Psoas muscle (tissue), 7 donors: ENCODE measurements at regions not wholly inside any gene's neighbourhood (a gene's known extent, or its start where the extent isn't known, plus 50 kb on each side); places are given as distances from the start of the nearest gene placed in this dataset.
"Not testable (repeated sequence)": the region's sequence is repeated elsewhere in the genome, so short reads cannot be mapped to it uniquely, and the experiment has no call there.

Experiments
- ATAC-seq, 4 donors: fragments of 200-7000 bp; cut with Tn5 transposase; one replicate each; pipeline ENCODE4 v1.9.1; 2020; ENCODE audit warnings: moderate library complexity in 3 of 4, mild to moderate bottlenecking in 2 of 4
- DNase-seq, 2 donors: peaks; one replicate each; pipeline ENCODE4 v3.0.0-alpha.2; 2020
- H3K27ac ChIP-seq: fragments of 200-600 bp; one replicate; pipeline ENCODE4 v1.8.0; 2022
- H3K27me3 ChIP-seq, 3 donors: fragments of 200-600 bp in 1 of 3; one replicate each; pipeline versions ENCODE4 v1.6.1 to v1.8.0; 2013 to 2022; ENCODE audit warnings: low read length in 2 of 3, mild to moderate bottlenecking in 2 of 3, moderate library complexity in 1 of 3; ENCODE audit not compliant: insufficient read depth in 3 of 3
- H3K36me3 ChIP-seq, 2 donors: fragments of 200-600 bp in 1 of 2; one replicate each; pipeline versions ENCODE4 v1.6.1 to v1.8.0; 2013 to 2022; ENCODE audit warnings: low read depth in 1 of 2, mild to moderate bottlenecking in 1 of 2, moderate library complexity in 1 of 2; ENCODE audit not compliant: insufficient read depth in 1 of 2
- H3K4me1 ChIP-seq: fragments of 200-600 bp; one replicate; pipeline ENCODE4 v1.8.0; 2022
- H3K4me3 ChIP-seq: fragments of 200-600 bp; one replicate; pipeline ENCODE4 v1.8.0; 2022; ENCODE audit warnings: mild to moderate bottlenecking
- H3K9me3 ChIP-seq: fragments of 200-600 bp; one replicate; pipeline ENCODE4 v1.8.0; 2022
- WGBS, 3 donors: extraction: QIAGEN DNeasy Blood & Tissue Kit; methylation state at CpG; one replicate each; pipeline versions ENCODE4 v1.1.6 to v1.1.7; 2013; 5-methylcytosine and 5-hydroxymethylcytosine counted together
- intact Hi-C, 2 donors: fragments of 100-400 bp; cut with DNase I; formaldehyde crosslinking; loops; one replicate each; pipeline versions ENCODE4 v1.11.0 to v1.14.2; 2022
- TF ChIP-seq, protein P1 (sequence below): fragments of 200-600 bp; IDR thresholded peaks from one replicate; pipeline ENCODE4 v1.8.0; 2022; ENCODE audit warnings: antibody characterized with exemption
- donor health status: healthy with polysubstance abuse.
- donor health status: DM: no; HTN: no; CAD: no; lungs with moderate emphysema.
- donor health status: Bipolar disorder and iron deficiency.
- donor health status: healthy.
- donor health status: DM: yes; HTN: yes; CAD: no.
- donor health status: DM: no; HTN: no; CAD: no.
- donor health status: DM: yes; HTN: yes; CAD: no.

DNA sequence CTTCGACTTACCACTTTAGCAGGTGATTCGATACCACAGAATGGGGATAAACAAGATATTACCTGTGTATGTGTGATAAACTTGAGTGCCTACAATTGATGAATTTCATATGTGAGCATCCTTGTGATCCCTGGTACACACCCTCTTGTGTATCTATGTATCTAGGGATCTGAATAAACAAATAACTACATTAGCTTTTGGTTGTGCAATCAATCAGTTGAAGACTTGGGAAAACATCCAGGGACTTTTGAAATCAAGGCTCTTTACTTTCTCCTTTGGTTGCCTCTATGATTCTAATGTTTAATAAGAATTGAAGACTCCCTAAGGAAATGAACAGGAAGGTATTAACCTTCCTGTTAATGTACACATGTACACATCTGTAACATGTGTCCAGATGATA lies 97.3 kb upstream of the DCC start:
- Histone ChIP-seq H3K27ac (no peak overlapping the region), H3K9me3 (no peaks in the 10 kb centered on the region), H3K27me3 (peaks cover 0 to 2% (median 0%) of the 10 kb centered on the region in 3 donors), H3K4me1 (no peaks in the 10 kb centered on the region), H3K36me3 (no peaks in the 10 kb centered on the region), H3K4me3 (no peak overlapping the region)
- TF ChIP-seq, protein P1, sequence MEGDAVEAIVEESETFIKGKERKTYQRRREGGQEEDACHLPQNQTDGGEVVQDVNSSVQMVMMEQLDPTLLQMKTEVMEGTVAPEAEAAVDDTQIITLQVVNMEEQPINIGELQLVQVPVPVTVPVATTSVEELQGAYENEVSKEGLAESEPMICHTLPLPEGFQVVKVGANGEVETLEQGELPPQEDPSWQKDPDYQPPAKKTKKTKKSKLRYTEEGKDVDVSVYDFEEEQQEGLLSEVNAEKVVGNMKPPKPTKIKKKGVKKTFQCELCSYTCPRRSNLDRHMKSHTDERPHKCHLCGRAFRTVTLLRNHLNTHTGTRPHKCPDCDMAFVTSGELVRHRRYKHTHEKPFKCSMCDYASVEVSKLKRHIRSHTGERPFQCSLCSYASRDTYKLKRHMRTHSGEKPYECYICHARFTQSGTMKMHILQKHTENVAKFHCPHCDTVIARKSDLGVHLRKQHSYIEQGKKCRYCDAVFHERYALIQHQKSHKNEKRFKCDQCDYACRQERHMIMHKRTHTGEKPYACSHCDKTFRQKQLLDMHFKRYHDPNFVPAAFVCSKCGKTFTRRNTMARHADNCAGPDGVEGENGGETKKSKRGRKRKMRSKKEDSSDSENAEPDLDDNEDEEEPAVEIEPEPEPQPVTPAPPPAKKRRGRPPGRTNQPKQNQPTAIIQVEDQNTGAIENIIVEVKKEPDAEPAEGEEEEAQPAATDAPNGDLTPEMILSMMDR: no peak
- WGBS, 3 donors: 83 to 89% (median 83%) methylated on average over 2 of the region's 2 CpGs
- ATAC-seq (no peak), DNase-seq (no peak)
- intact Hi-C loops: no loop called here

DNA sequence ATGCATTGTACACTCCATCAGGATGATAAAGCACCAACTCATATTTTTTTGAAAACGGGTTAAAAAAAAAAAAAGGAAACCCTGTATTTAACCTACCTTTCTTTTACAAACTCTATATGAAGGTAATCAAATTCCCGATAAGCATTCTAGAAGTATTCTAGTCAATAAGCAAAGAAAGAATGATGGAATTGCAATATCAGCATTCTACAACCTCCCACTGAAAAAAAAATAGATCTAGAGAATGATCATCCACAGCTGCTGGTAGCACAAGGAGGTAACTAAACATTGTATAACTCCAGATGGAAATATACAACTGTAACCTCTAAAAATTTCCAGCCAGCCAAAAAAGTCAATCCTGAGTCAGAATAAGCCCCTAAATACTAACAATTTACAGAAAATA lies 95.3 kb upstream of the DCC start:
- TF ChIP-seq, protein P1: no peak
- Histone ChIP-seq H3K9me3 (no peaks in the 10 kb centered on the region), H3K4me3 (no peak overlapping the region), H3K27ac (no peak overlapping the region), H3K4me1 (no peaks in the 10 kb centered on the region), H3K36me3 (no peaks in the 10 kb centered on the region), H3K27me3 (peaks cover 0 to 2% (median 0%) of the 10 kb centered on the region in 3 donors)
- no peak for ATAC-seq
- no peak for DNase-seq
- 83 to 88% (median 86%) methylated on average over 2 of the region's 2 CpGs for WGBS, 3 donors
- intact Hi-C loops: no loop called here

DNA sequence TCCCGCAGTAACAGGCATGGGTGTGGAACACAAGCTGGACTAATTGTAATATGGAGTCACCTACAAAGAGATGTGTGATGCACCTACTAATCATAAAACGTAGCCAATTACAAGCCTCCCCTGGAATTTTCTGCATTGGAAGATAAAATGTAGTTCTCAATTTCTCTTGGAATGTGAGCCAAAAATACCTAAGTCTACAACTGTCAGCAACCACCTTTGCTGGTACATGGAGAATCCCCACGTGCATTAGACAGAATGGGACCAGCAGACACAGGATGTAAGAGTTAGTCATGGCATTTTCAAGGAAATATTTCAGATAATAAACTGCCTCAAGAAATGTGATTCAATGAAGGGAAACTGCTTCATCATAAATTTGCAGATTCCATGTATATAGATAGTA lies 85.6 kb upstream of the DCC start:
- intact Hi-C loops: no loop called here
- TF ChIP-seq, protein P1: no peak
- no peaks in the 10 kb centered on the region for H3K4me1 ChIP-seq
- ATAC-seq (no peak), DNase-seq (no peak)
- H3K9me3 ChIP-seq: no peaks in the 10 kb centered on the region
- no peaks in the 10 kb centered on the region for H3K27me3 ChIP-seq
- H3K27ac ChIP-seq: no peak overlapping the region
- WGBS, 3 donors: 76 to 83% (median 79%) methylated on average over 3 of the region's 3 CpGs
- H3K4me3 ChIP-seq: no peak overlapping the region
- no peaks in the 10 kb centered on the region for H3K36me3 ChIP-seq

DNA sequence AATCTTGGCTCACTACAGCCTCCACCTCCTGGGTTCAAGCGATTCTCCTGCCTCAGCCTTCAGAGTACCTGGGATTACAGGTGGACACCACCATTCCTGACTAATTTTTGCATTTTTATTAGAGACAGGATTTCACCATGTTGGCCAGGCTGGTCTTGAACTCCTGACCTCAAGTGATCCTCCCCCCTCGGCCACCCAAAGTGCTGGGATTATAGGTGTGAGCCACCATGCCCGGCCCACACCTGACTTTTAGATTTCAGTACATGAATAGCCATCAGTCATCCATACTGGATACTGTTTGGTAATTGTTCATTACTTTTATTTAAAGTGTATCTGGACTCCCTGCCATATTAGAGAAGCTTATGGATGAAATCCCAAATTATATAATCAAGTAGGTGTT lies 82.6 kb upstream of the DCC start:
- H3K4me1 ChIP-seq, intact Hi-C loops, H3K27me3 ChIP-seq, H3K4me3 ChIP-seq, H3K9me3 ChIP-seq, H3K27ac ChIP-seq, ATAC-seq, DNase-seq, H3K36me3 ChIP-seq: not testable (repeated sequence)
- 73 to 77% (median 73%) methylated on average over 3 of the region's 3 CpGs for WGBS, 3 donors

DNA sequence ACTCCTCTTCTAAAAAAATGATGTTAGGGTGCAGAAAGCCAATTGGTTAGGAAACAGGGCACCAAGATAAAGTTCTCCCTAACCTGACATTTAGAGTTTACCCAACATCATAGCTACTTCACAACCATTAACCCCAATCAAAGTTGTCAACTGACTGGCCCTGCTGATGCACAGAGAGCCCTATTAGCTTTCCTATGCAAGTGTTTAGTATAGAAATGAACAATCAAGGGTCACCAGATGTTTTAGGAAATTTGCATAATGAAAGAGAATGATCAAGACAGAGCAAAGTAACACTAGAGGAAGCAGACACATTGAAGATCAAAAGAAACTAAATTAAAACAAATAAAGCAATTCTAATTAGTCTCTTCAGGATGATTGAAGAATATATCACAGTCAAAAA lies 64.2 kb upstream of the DCC start:
- H3K36me3 ChIP-seq: no peaks in the 10 kb centered on the region
- no peak overlapping the region for H3K27ac ChIP-seq
- H3K4me3 ChIP-seq: no peak overlapping the region
- no peaks in the 10 kb centered on the region for H3K9me3 ChIP-seq
- TF ChIP-seq, protein P1: no peak
- H3K27me3 ChIP-seq: no peaks in the 10 kb centered on the region
- intact Hi-C loops: no loop called here
- H3K4me1 ChIP-seq: no peaks in the 10 kb centered on the region
- ATAC-seq (no peak), DNase-seq (no peak)
